ENCODE measurements at regions not wholly inside any gene's neighbourhood (a gene's known extent, or its start where the extent isn't known, plus 50 kb on each side); places are given as distances from the start of the nearest gene placed in this dataset.
A peak's percentile ranks its signal among the peaks of the same experiment; 100 is the strongest.

DNA sequence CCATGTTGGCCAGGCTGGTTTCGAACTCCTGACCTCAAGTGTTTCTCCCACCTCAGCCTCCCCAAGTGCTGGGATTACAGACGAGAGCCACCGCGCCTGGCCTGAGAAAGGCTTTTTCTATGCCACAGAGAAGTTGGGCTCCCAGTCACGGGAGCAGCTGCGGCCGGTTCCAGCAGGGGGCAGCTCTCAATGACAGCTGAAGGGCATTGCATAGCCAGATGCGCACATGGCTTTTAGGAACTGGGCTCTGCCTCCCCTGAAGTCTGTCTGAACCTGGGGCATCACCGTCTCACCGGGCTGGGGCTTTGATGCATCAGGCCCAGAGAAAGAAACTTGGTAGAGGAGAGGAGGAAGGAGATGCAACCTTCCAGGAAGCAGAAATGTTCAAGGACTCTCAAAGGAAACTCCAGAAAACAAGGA lies 84.2 kb upstream of the LAPTM4A start:
- peaks cover 0 to 3% (median 0%) of the 10 kb centered on the region in 11 donors for H3K9me3 Mint-ChIP-seq
- no peak overlapping the region for H3K4me3 Mint-ChIP-seq
- intact Hi-C loops (cut with micrococcal nuclease), result loop anchor here (1.0 to 5.0 kb wide), 2 partner anchors 90 to 507 kb away; partner anchors contain the start of gene SDC1 (in 1 of the 2)
- ATAC-seq, result peak; percentile 30
- H3K27ac Mint-ChIP-seq, result no peak overlapping the region
- Histone ChIP-seq H3K9me3 (ENCODE audit: control insufficient read depth in 2 of 3, low read length in 3 of 3) (no peaks in the 10 kb centered on the region), H3K36me3 (ENCODE audit: control insufficient read depth in 2 of 3, insufficient read depth in 3 of 3, low read length in 3 of 3) (no peaks in the 10 kb centered on the region), H3K27ac (ENCODE audit: low read depth, low read length) (no peak overlapping the region), H3K4me1 (ENCODE audit: control insufficient read depth in 2 of 2, insufficient read depth in 2 of 2, low read length in 2 of 2) (no peaks in the 10 kb centered on the region), H3K4me3 (ENCODE audit: low read length) (no peak overlapping the region), H3K27me3 (ENCODE audit: control insufficient read depth in 2 of 2, insufficient read depth in 2 of 2, low read length in 2 of 2) (no peaks in the 10 kb centered on the region)
- H3K36me3 Mint-ChIP-seq, result no peaks in the 10 kb centered on the region
- CTCF ChIA-PET, result no interaction called here
- DNase-seq, result peak in 4 of 9 donors; percentile 4 to 7 (median 5)
- POLR2A ChIA-PET, result no interaction called here
- peaks cover 0 to 1% (median 0%) of the 10 kb centered on the region in 7 donors for H3K4me1 Mint-ChIP-seq
- H3K27me3 Mint-ChIP-seq, result peaks cover 2 to 19% (median 16%) of the 10 kb centered on the region in 5 donors

GRCh38 chr2:20132990-20133535 lies 81.6 kb upstream of the LAPTM4A start:
- intact Hi-C loops (cut with micrococcal nuclease), result no loop called here
- ChIA-PET CTCF (no interaction called here), POLR2A (no interaction called here)
- no peak overlapping the region for H3K27ac ChIP-seq (ENCODE audit: low read depth, low read length)
- H3K36me3 ChIP-seq (ENCODE audit: control insufficient read depth in 2 of 3, insufficient read depth in 3 of 3, low read length in 3 of 3), result no peaks in the 10 kb centered on the region
- no peaks in the 10 kb centered on the region for H3K9me3 ChIP-seq (ENCODE audit: control insufficient read depth in 2 of 3, low read length in 3 of 3)
- H3K27me3 Mint-ChIP-seq, result peaks cover 2 to 22% (median 18%) of the 10 kb centered on the region in 5 donors
- H3K27me3 ChIP-seq (ENCODE audit: control insufficient read depth in 2 of 2, insufficient read depth in 2 of 2, low read length in 2 of 2), result no peaks in the 10 kb centered on the region
- no peaks in the 10 kb centered on the region for H3K4me1 ChIP-seq (ENCODE audit: control insufficient read depth in 2 of 2, insufficient read depth in 2 of 2, low read length in 2 of 2)
- H3K4me1 Mint-ChIP-seq, result peaks cover 0 to 3% (median 0%) of the 10 kb centered on the region in 7 donors
- no peak for DNase-seq
- H3K27ac Mint-ChIP-seq, result no peak overlapping the region
- H3K4me3 ChIP-seq (ENCODE audit: low read length), result no peak overlapping the region
- no peaks in the 10 kb centered on the region for H3K36me3 Mint-ChIP-seq
- H3K4me3 Mint-ChIP-seq, result no peak overlapping the region
- H3K9me3 Mint-ChIP-seq, result peaks cover 0 to 3% (median 0%) of the 10 kb centered on the region in 11 donors
- ATAC-seq, result no peak

GRCh38 chr2:20130821-20131645 lies 79.6 kb upstream of the LAPTM4A start:
- POLR2A ChIA-PET, result no interaction called here

GRCh38 chr2:20130160-20130560 lies 78.7 kb upstream of the LAPTM4A start:
- intact Hi-C loops (cut with micrococcal nuclease), result no loop called here
- Mint-ChIP-seq H3K9me3 (peaks cover 0 to 3% (median 0%) of the 10 kb centered on the region in 11 donors), H3K4me3 (no peak overlapping the region), H3K4me1 (peaks cover 0 to 3% (median 0%) of the 10 kb centered on the region in 7 donors), H3K36me3 (no peaks in the 10 kb centered on the region), H3K27ac (peak overlapping the region in 1 of 9 donors; percentile 15), H3K27me3 (peaks cover 2 to 22% (median 18%) of the 10 kb centered on the region in 5 donors)
- ChIA-PET POLR2A (no interaction called here), CTCF (no interaction called here)
- Histone ChIP-seq H3K27ac (ENCODE audit: low read depth, low read length) (no peak overlapping the region), H3K4me3 (ENCODE audit: low read length) (no peak overlapping the region), H3K4me1 (ENCODE audit: control insufficient read depth in 2 of 2, insufficient read depth in 2 of 2, low read length in 2 of 2) (no peaks in the 10 kb centered on the region), H3K9me3 (ENCODE audit: control insufficient read depth in 2 of 3, low read length in 3 of 3) (no peaks in the 10 kb centered on the region), H3K36me3 (ENCODE audit: control insufficient read depth in 2 of 3, insufficient read depth in 3 of 3, low read length in 3 of 3) (no peaks in the 10 kb centered on the region), H3K27me3 (ENCODE audit: control insufficient read depth in 2 of 2, insufficient read depth in 2 of 2, low read length in 2 of 2) (no peaks in the 10 kb centered on the region)
- DNase-seq (no peak), ATAC-seq (no peak)

More at GRCh38 chr2:20130821-20131645, 79.6 kb upstream of the LAPTM4A start:
- H3K36me3 ChIP-seq (ENCODE audit: control insufficient read depth in 2 of 3, insufficient read depth in 3 of 3, low read length in 3 of 3), result no peaks in the 10 kb centered on the region
- peaks cover 0 to 3% (median 0%) of the 10 kb centered on the region in 7 donors for H3K4me1 Mint-ChIP-seq
- H3K36me3 Mint-ChIP-seq, result no peaks in the 10 kb centered on the region
- no peaks in the 10 kb centered on the region for H3K9me3 ChIP-seq (ENCODE audit: control insufficient read depth in 2 of 3, low read length in 3 of 3)
- no peak overlapping the region for H3K27ac ChIP-seq (ENCODE audit: low read depth, low read length)
- intact Hi-C loops (cut with micrococcal nuclease), result no loop called here
- no peak overlapping the region for H3K4me3 ChIP-seq (ENCODE audit: low read length)
- H3K27me3 ChIP-seq (ENCODE audit: control insufficient read depth in 2 of 2, insufficient read depth in 2 of 2, low read length in 2 of 2), result no peaks in the 10 kb centered on the region
- H3K27me3 Mint-ChIP-seq, result peaks cover 2 to 22% (median 18%) of the 10 kb centered on the region in 5 donors
- DNase-seq (no peak), ATAC-seq (no peak)
- no peak overlapping the region for H3K27ac Mint-ChIP-seq
- CTCF ChIA-PET, result no interaction called here
- no peaks in the 10 kb centered on the region for H3K4me1 ChIP-seq (ENCODE audit: control insufficient read depth in 2 of 2, insufficient read depth in 2 of 2, low read length in 2 of 2)
- peaks cover 0 to 3% (median 0%) of the 10 kb centered on the region in 11 donors for H3K9me3 Mint-ChIP-seq
- no peak overlapping the region for H3K4me3 Mint-ChIP-seq

- peaks cover 2 to 22% (median 18%) of the 10 kb centered on the region in 5 donors for H3K27me3 Mint-ChIP-seq
- H3K36me3 Mint-ChIP-seq, result no peaks in the 10 kb centered on the region
- no peak overlapping the region for H3K4me3 Mint-ChIP-seq
- ATAC-seq, result no peak
- H3K4me1 Mint-ChIP-seq, result peaks cover 0 to 3% (median 0%) of the 10 kb centered on the region in 7 donors
- no peaks in the 10 kb centered on the region for H3K4me1 ChIP-seq (ENCODE audit: control insufficient read depth in 2 of 2, insufficient read depth in 2 of 2, low read length in 2 of 2)
- H3K4me3 ChIP-seq (ENCODE audit: low read length), result no peak overlapping the region
- H3K36me3 ChIP-seq (ENCODE audit: control insufficient read depth in 2 of 3, insufficient read depth in 3 of 3, low read length in 3 of 3), result no peaks in the 10 kb centered on the region
- ChIA-PET POLR2A (no interaction called here), CTCF (no interaction called here)
- no peaks in the 10 kb centered on the region for H3K27me3 ChIP-seq (ENCODE audit: control insufficient read depth in 2 of 2, insufficient read depth in 2 of 2, low read length in 2 of 2)
- DNase-seq, result no peak
- H3K27ac ChIP-seq (ENCODE audit: low read depth, low read length), result no peak overlapping the region
- no peak overlapping the region for H3K27ac Mint-ChIP-seq
- H3K9me3 ChIP-seq (ENCODE audit: control insufficient read depth in 2 of 3, low read length in 3 of 3), result no peaks in the 10 kb centered on the region
- H3K9me3 Mint-ChIP-seq, result no peaks in the 10 kb centered on the region
- intact Hi-C loops (cut with micrococcal nuclease), result no loop called here
These were observed 78.1 kb upstream of the LAPTM4A start for GRCh38 chr2:20129331-20130159.

DNA sequence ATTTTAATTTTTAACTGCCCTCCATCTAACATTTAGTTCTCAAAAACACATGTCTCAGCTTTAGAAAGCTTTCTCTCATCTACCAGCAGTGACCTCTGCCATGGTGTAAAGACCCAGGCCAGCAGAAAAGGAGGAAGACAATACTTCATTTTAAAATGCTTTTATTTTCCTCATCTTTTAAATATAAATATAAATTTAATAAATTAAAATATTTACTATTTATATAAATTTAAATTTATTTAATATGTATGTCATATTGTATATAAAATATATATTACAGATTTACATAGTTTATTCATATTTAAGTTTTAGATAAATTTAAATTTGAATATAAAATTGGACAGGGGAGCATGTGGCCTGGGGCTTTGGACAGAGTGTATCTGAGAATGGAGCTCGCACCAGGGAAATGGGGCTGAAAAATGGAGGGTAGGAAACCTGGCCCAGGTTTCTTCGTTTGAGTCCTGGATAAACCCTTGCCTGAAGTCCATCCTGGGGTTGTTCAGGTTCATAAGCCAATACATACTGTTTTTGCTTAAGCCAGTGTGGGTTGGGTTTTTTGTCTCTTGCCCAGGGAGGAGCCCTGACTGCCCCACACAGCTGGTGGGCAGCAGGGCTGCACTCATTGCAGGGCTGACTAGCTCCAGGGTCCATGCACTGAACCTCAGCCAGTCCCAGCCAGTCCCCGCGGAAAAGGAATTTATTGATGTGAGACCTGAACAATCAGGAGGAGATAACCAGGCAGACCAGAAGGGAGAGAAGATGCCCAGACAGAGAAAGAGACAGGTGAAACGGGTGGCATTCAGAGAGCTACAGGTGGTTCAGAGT lies 77.3 kb upstream of the LAPTM4A start:
- peaks cover 0 to 3% (median 0%) of the 10 kb centered on the region in 7 donors for H3K4me1 Mint-ChIP-seq
- no peak overlapping the region for H3K27ac Mint-ChIP-seq
- peaks cover 2 to 22% (median 18%) of the 10 kb centered on the region in 5 donors for H3K27me3 Mint-ChIP-seq
- Histone ChIP-seq H3K4me1 (ENCODE audit: control insufficient read depth in 2 of 2, insufficient read depth in 2 of 2, low read length in 2 of 2) (no peaks in the 10 kb centered on the region), H3K36me3 (ENCODE audit: control insufficient read depth in 2 of 3, insufficient read depth in 3 of 3, low read length in 3 of 3) (no peaks in the 10 kb centered on the region), H3K4me3 (ENCODE audit: low read length) (no peak overlapping the region), H3K27ac (ENCODE audit: low read depth, low read length) (no peak overlapping the region), H3K9me3 (ENCODE audit: control insufficient read depth in 2 of 3, low read length in 3 of 3) (no peaks in the 10 kb centered on the region), H3K27me3 (ENCODE audit: control insufficient read depth in 2 of 2, insufficient read depth in 2 of 2, low read length in 2 of 2) (no peaks in the 10 kb centered on the region)
- intact Hi-C loops (cut with micrococcal nuclease), result no loop called here
- H3K9me3 Mint-ChIP-seq, result no peaks in the 10 kb centered on the region
- CTCF ChIA-PET, result no interaction called here
- H3K36me3 Mint-ChIP-seq, result no peaks in the 10 kb centered on the region
- POLR2A ChIA-PET, result no interaction called here
- no peak for DNase-seq
- ATAC-seq, result no peak
- no peak overlapping the region for H3K4me3 Mint-ChIP-seq

Data from naive thymus-derived CD4-positive, alpha-beta T cell (primary cell).